Trophoblast cell (in vitro differentiated cells and primary cell): ENCODE measurements at regions not wholly inside any gene's neighbourhood (a gene's known extent, or its start where the extent isn't known, plus 50 kb on each side); places are given as distances from the start of the nearest gene placed in this dataset.

Experiments used
- DNase-seq, 2 donors: peaks; one replicate each; pipeline ENCODE4 v3.0.0-alpha.2; 2016
- H2AFZ ChIP-seq: 2 replicates; pipeline ENCODE4 v1.6.1; 2013; ENCODE audit warnings: low read length, moderate library complexity, mild to moderate bottlenecking; ENCODE audit not compliant: insufficient read depth, poor library complexity
- H2AK5ac ChIP-seq: 2 replicates; pipeline ENCODE4 v1.6.1; 2013; ENCODE audit warnings: mild to moderate bottlenecking, low read length
- H2BK120ac ChIP-seq: 2 replicates; pipeline ENCODE4 v1.6.1; 2013; ENCODE audit warnings: low read length, mild to moderate bottlenecking, moderate library complexity; ENCODE audit not compliant: insufficient read depth, poor library complexity
- H2BK12ac ChIP-seq: 2 replicates; pipeline ENCODE4 v1.6.1; 2013; ENCODE audit warnings: mild to moderate bottlenecking, low read length, moderate library complexity
- H2BK5ac ChIP-seq: 2 replicates; pipeline ENCODE4 v1.6.1; 2013; ENCODE audit warnings: low read length, low read depth, moderate library complexity, mild to moderate bottlenecking; ENCODE audit not compliant: poor library complexity
- H3K14ac ChIP-seq: 2 replicates; pipeline ENCODE4 v1.6.1; 2013; ENCODE audit warnings: mild to moderate bottlenecking, low read length
- H3K18ac ChIP-seq: 2 replicates; pipeline ENCODE4 v1.6.1; 2013; ENCODE audit warnings: mild to moderate bottlenecking, low read length
- H3K23ac ChIP-seq: 2 replicates; pipeline ENCODE4 v1.6.1; 2013; ENCODE audit warnings: low read length
- H3K27ac ChIP-seq: 2 replicates; pipeline ENCODE4 v1.5.1; 2013; ENCODE audit warnings: low read depth, mild to moderate bottlenecking, inconsistent platforms, low read length, moderate library complexity
- H3K27me3 ChIP-seq: 2 replicates; pipeline ENCODE4 v1.6.1; 2013; ENCODE audit warnings: inconsistent platforms, mild to moderate bottlenecking, low read length, moderate library complexity; ENCODE audit not compliant: insufficient read depth
- H3K36me3 ChIP-seq, 2 experiments: 1 replicate in 1 of 2; 2 replicates in 1 of 2; pipeline ENCODE4 v1.6.1; 2013; ENCODE audit warnings: low read length in 2 of 2, mild to moderate bottlenecking in 2 of 2, moderate library complexity in 1 of 2; ENCODE audit not compliant: insufficient read depth in 2 of 2, control insufficient read depth in 1 of 2
- H3K4ac ChIP-seq: 2 replicates; pipeline ENCODE4 v1.6.1; 2013; ENCODE audit warnings: low read depth, mild to moderate bottlenecking, low read length, moderate library complexity
- H3K4me1 ChIP-seq, 2 experiments: 1 replicate in 1 of 2; 2 replicates in 1 of 2; pipeline ENCODE4 v1.6.1; 2013; ENCODE audit warnings: low read length in 2 of 2, mild to moderate bottlenecking in 2 of 2, moderate library complexity in 1 of 2; ENCODE audit not compliant: insufficient read depth in 2 of 2, control insufficient read depth in 1 of 2
- H3K4me2 ChIP-seq: 2 replicates; pipeline ENCODE4 v1.6.1; 2013; ENCODE audit warnings: inconsistent platforms, mild to moderate bottlenecking, low read length, moderate library complexity
- H3K4me3 ChIP-seq: 2 replicates; pipeline ENCODE4 v1.5.1; 2013; ENCODE audit warnings: mild to moderate bottlenecking, low read depth, low read length, inconsistent platforms
- H3K79me1 ChIP-seq: one replicate; pipeline ENCODE4 v1.6.1; 2013; ENCODE audit warnings: low read length
- H3K79me2 ChIP-seq: 2 replicates; pipeline ENCODE4 v1.6.1; 2013; ENCODE audit warnings: low read length, mild to moderate bottlenecking; ENCODE audit not compliant: control insufficient read depth, insufficient read depth, poor library complexity
- H3K9ac ChIP-seq: 2 replicates; pipeline ENCODE4 v1.6.1; 2013; ENCODE audit warnings: mild to moderate bottlenecking, low read length
- H3K9me3 ChIP-seq: 2 replicates; pipeline ENCODE4 v1.6.1; 2013; ENCODE audit warnings: low read depth, mild to moderate bottlenecking, control low read depth, inconsistent platforms, low read length; ENCODE audit not compliant: insufficient read depth
- H4K12ac ChIP-seq: 2 replicates; pipeline ENCODE4 v1.6.1; 2013; ENCODE audit warnings: low read depth, mild to moderate bottlenecking, low read length, moderate library complexity
- H4K8ac ChIP-seq: 2 replicates; pipeline ENCODE4 v1.6.1; 2013; ENCODE audit warnings: low read depth, mild to moderate bottlenecking, low read length, moderate library complexity
- H4K91ac ChIP-seq: one replicate; pipeline ENCODE4 v1.6.1; 2013; ENCODE audit warnings: low read depth, mild to moderate bottlenecking, low read length, moderate library complexity
- WGBS: extraction: QIAGEN DNeasy Blood & Tissue Kit; methylation state at CpG from one replicate; pipeline ENCODE4 v1.1.7; 2013; ENCODE audit warnings: missing lambda C conversion rate; ENCODE audit not compliant: insufficient read length, insufficient coverage; ENCODE audit errors: extremely low coverage; 5-methylcytosine and 5-hydroxymethylcytosine counted together

DNA sequence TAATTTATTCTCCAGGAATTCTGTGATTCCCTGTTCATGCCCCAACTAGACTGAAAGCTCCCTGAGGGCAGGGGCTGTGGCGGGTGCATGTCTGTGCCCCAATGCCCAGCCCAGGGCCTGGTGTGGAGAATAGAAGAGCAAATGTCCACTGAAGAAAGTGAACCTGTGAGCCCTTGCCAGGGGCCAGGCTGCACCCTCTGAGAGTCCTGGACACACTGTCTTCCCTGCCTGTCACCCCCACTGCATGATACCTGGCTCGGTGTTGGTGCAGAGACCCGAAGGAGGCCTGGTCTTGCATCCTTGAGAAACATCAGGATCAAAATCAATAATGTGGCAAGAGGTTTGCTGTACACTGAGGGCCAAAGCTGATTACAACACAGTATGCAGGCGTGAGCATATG, 69.8 kb upstream of the RUNX3 start:
- no peak overlapping the region for H2AFZ ChIP-seq
- no peaks in the 10 kb centered on the region for H3K9me3 ChIP-seq
- WGBS = no CpG with 5 or more reads among the region's 4 CpGs
- no peak overlapping the region for H2BK120ac ChIP-seq
- no peak overlapping the region for H3K23ac ChIP-seq
- H4K8ac ChIP-seq = no peak overlapping the region
- H3K27ac ChIP-seq = no peak overlapping the region
- no peaks in the 10 kb centered on the region for H3K79me1 ChIP-seq
- no peaks in the 10 kb centered on the region for H3K79me2 ChIP-seq
- H3K27me3 ChIP-seq = no peaks in the 10 kb centered on the region
- H2BK12ac ChIP-seq = no peak overlapping the region
- H3K4ac ChIP-seq = no peak overlapping the region
- H2BK5ac ChIP-seq = no peak overlapping the region
- H3K36me3 ChIP-seq = no peaks in the 10 kb centered on the region
- H3K18ac ChIP-seq = no peak overlapping the region
- H3K4me2 ChIP-seq = no peak overlapping the region
- H3K4me1 ChIP-seq = no peaks in the 10 kb centered on the region
- no peak overlapping the region for H4K12ac ChIP-seq
- no peak for DNase-seq
- no peak overlapping the region for H3K14ac ChIP-seq
- no peak overlapping the region for H3K9ac ChIP-seq
- H2AK5ac ChIP-seq = no peak overlapping the region
- no peak overlapping the region for H3K4me3 ChIP-seq
- H4K91ac ChIP-seq = no peak overlapping the region

GRCh38 chr1:24999426-24999825, 69.3 kb upstream of the RUNX3 start:
- Histone ChIP-seq H2BK120ac (no peak overlapping the region), H3K27ac (no peak overlapping the region), H3K18ac (no peak overlapping the region), H2AFZ (no peak overlapping the region), H3K79me2 (no peaks in the 10 kb centered on the region), H3K4me2 (no peak overlapping the region), H3K14ac (no peak overlapping the region), H3K4me1 (no peaks in the 10 kb centered on the region), H3K36me3 (no peaks in the 10 kb centered on the region), H3K4me3 (no peak overlapping the region), H3K9ac (no peak overlapping the region), H2BK5ac (no peak overlapping the region), H4K12ac (no peak overlapping the region), H3K9me3 (no peaks in the 10 kb centered on the region), H2AK5ac (no peak overlapping the region), H4K91ac (no peak overlapping the region), H3K27me3 (no peaks in the 10 kb centered on the region), H3K23ac (no peak overlapping the region), H3K4ac (no peak overlapping the region), H4K8ac (no peak overlapping the region), H3K79me1 (no peaks in the 10 kb centered on the region), H2BK12ac (no peak overlapping the region)
- no CpG with 5 or more reads among the region's 10 CpGs for WGBS
- DNase-seq = no peak

DNA sequence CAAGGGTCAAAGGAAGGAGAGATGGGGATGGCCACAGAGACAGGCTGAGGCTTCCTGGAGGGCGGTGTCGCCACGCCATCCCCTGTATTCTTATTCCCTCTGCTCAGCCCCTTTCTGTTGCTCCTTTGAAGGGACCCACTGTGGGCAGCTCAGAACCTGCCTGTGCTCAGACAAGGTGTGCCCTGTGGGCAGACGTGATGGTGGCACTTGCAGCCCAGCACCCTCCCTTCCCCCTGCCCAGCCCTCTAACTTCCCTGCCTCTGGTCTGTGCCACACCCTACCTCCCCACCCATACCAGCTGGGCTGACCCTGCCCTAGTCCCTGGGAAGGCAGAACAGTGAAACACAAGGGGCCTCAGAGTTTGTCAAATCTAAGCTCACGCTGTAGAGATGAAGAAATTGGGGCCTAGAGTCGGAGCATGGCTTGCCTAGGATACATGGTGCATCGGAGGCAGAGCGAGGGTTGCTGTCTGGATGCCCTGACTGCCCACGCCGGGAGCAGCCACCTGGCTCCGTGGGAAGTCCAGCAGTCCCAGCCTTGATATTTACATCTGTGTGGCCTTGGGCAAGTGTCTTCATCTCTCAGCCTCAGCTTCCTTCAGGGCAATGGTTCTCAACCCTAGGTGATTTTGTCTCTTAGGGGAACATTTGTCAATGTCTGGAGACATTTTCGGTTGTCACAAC, 68.6 kb upstream of the RUNX3 start:
- Histone ChIP-seq H3K4ac (no peak overlapping the region), H3K4me1 (no peaks in the 10 kb centered on the region), H3K14ac (no peak overlapping the region), H3K27ac (no peak overlapping the region), H2AK5ac (no peak overlapping the region), H3K9ac (no peak overlapping the region), H3K18ac (no peak overlapping the region), H4K91ac (no peak overlapping the region), H3K4me3 (no peak overlapping the region), H2BK5ac (no peak overlapping the region), H2BK120ac (no peak overlapping the region), H2BK12ac (no peak overlapping the region), H3K79me2 (no peaks in the 10 kb centered on the region), H4K8ac (no peak overlapping the region), H3K36me3 (no peaks in the 10 kb centered on the region), H3K4me2 (no peak overlapping the region), H2AFZ (no peak overlapping the region), H3K9me3 (no peaks in the 10 kb centered on the region), H4K12ac (no peak overlapping the region), H3K27me3 (no peaks in the 10 kb centered on the region), H3K79me1 (no peaks in the 10 kb centered on the region), H3K23ac (no peak overlapping the region)
- WGBS = no CpG with 5 or more reads among the region's 12 CpGs
- DNase-seq = no peak

DNA sequence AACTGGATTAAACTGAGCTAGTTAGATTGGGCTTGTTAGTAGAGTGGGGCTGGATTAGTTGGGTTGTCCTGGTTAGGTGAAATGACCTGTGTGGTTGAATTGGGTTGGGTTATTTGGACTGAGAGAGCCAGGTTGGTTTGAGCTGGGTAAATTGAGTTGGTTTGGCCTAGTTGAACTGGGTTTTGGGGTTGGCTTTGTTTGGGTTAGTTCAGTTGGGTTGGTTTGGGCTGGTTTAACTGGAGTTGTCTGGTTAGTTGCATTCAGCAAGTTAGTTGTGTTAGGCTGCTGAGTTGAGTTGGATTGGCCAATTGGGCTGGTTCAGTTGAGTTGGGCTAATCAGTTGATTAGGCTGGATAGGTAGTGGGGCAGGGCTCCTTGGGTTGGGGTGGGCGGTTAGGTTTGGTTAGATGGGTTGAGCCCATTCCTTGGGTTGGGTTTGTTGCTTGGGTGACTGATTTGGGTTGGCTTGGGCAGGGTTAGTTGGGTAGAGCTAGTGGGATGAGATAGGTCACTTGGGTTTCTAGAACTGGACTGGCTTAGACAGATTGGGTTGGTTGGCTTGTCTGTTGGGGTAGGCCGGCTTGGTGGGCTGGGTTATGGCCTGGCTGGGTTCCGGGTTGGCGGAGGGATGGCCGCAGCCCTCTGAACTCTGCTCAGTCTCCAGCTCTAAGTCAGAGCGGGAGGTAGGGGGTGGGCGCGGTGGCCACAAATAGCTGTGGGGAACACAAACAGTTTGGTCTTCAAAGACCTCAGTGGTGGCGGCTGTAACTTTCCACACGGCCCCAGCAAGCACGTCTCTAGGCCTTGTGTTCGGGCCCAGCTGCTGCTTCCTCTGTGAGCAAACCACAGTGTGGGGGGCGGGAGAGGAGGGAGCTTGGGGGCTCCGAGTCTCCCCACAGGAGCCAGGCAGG, 67.2 kb upstream of the RUNX3 start:
- Histone ChIP-seq H3K79me2 (no peaks in the 10 kb centered on the region), H3K36me3 (no peaks in the 10 kb centered on the region), H2BK12ac (no peak overlapping the region), H4K91ac (no peak overlapping the region), H3K9me3 (no peaks in the 10 kb centered on the region), H3K18ac (no peak overlapping the region), H2AFZ (no peak overlapping the region), H3K27me3 (no peaks in the 10 kb centered on the region), H3K79me1 (no peaks in the 10 kb centered on the region), H3K14ac (no peak overlapping the region), H2BK120ac (no peak overlapping the region), H3K23ac (no peak overlapping the region), H3K27ac (no peak overlapping the region), H3K4me1 (no peaks in the 10 kb centered on the region), H3K4me2 (no peak overlapping the region), H3K4me3 (no peak overlapping the region), H4K12ac (no peak overlapping the region), H2AK5ac (no peak overlapping the region), H3K4ac (no peak overlapping the region), H3K9ac (no peak overlapping the region), H2BK5ac (no peak overlapping the region), H4K8ac (no peak overlapping the region)
- WGBS = no CpG with 5 or more reads among the region's 14 CpGs
- DNase-seq = no peak
